HL-60 (cell line): ENCODE measurements at regions not wholly inside any gene's neighbourhood (a gene's known extent, or its start where the extent isn't known, plus 50 kb on each side); places are given as distances from the start of the nearest gene placed in this dataset.
"Not testable (repeated sequence)": the region's sequence is repeated elsewhere in the genome, so short reads cannot be mapped to it uniquely, and the experiment has no call there.

Experiments
- DNase-seq, 2 experiments: peaks; one replicate each; pipeline ENCODE4 v3.0.0-alpha.2; 2010 to 2020; ENCODE audit warnings: low read depth in 1 of 2, low spot score in 1 of 2
- H3K27ac ChIP-seq: fragments of 250-450 bp; sonication (Bioruptor Pico); replicated peaks from 2 replicates; pipeline ENCODE4 v1.5.1; 2020; ENCODE audit warnings: mild to moderate bottlenecking, moderate library complexity
- H3K27me3 ChIP-seq: fragments of 250-450 bp; sonication (Bioruptor Pico); 2 replicates; pipeline ENCODE4 v1.5.1; 2021; ENCODE audit warnings: mild to moderate bottlenecking, moderate library complexity; ENCODE audit not compliant: insufficient read depth, poor library complexity, severe bottlenecking
- H3K4me3 ChIP-seq: replicated peaks from 2 replicates; pipeline ENCODE4 v1.5.1; 2011; ENCODE audit warnings: mild to moderate bottlenecking, control low read depth, low read length; ENCODE audit not compliant: insufficient read depth
- GABPA ChIP-seq: IDR thresholded peaks from 2 replicates; pipeline ENCODE4 v1.6.1; 2012; ENCODE audit warnings: low read depth
- POLR2AphosphoS5 ChIP-seq: IDR thresholded peaks from 2 replicates; pipeline ENCODE4 v1.6.1; 2012; ENCODE audit warnings: low read depth
- SPI1 ChIP-seq: IDR thresholded peaks from 2 replicates; pipeline ENCODE4 v1.6.1; 2012; ENCODE audit warnings: low read depth, mild to moderate bottlenecking, borderline replicate concordance
- TF ChIP-seq, protein P1 (sequence below): IDR thresholded peaks from one replicate; pipeline ENCODE4 v1.5.1; 2011; ENCODE audit warnings: low read length, control low read depth, inconsistent platforms; ENCODE audit not compliant: insufficient read depth
- TF ChIP-seq, protein P2 (sequence below): IDR thresholded peaks from 2 replicates; pipeline ENCODE4 v1.6.1; 2012; ENCODE audit warnings: low read depth; ENCODE audit not compliant: insufficient replicate concordance

DNA sequence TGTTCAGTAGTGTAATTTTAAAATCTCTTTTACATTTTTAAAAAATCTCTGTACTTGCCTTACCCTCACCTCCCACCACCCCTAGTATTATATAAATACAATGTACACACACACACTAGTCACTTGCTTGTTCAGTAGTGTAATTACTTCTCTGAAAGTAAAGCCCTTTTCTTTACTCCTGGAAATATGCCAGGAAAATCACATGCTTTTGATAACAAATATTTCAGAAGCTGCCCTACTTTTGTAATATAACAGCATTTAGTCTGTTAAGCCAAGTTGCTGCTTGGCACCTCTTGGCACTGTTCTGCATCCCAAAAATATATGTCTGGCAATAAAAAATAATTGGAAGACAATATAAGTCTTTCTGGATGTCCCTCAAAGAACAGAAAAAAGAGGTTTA is 172.8 kb upstream of the APOOL start:
- DNase-seq = no peak
- H3K27me3 ChIP-seq = no peaks in the 10 kb centered on the region
- H3K4me3 ChIP-seq = no peak overlapping the region
- TF ChIP-seq, protein P1, sequence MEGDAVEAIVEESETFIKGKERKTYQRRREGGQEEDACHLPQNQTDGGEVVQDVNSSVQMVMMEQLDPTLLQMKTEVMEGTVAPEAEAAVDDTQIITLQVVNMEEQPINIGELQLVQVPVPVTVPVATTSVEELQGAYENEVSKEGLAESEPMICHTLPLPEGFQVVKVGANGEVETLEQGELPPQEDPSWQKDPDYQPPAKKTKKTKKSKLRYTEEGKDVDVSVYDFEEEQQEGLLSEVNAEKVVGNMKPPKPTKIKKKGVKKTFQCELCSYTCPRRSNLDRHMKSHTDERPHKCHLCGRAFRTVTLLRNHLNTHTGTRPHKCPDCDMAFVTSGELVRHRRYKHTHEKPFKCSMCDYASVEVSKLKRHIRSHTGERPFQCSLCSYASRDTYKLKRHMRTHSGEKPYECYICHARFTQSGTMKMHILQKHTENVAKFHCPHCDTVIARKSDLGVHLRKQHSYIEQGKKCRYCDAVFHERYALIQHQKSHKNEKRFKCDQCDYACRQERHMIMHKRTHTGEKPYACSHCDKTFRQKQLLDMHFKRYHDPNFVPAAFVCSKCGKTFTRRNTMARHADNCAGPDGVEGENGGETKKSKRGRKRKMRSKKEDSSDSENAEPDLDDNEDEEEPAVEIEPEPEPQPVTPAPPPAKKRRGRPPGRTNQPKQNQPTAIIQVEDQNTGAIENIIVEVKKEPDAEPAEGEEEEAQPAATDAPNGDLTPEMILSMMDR = no peak
- TF ChIP-seq GABPA (no peak), SPI1 (no peak), POLR2AphosphoS5 (no peak)
- TF ChIP-seq, protein P2, sequence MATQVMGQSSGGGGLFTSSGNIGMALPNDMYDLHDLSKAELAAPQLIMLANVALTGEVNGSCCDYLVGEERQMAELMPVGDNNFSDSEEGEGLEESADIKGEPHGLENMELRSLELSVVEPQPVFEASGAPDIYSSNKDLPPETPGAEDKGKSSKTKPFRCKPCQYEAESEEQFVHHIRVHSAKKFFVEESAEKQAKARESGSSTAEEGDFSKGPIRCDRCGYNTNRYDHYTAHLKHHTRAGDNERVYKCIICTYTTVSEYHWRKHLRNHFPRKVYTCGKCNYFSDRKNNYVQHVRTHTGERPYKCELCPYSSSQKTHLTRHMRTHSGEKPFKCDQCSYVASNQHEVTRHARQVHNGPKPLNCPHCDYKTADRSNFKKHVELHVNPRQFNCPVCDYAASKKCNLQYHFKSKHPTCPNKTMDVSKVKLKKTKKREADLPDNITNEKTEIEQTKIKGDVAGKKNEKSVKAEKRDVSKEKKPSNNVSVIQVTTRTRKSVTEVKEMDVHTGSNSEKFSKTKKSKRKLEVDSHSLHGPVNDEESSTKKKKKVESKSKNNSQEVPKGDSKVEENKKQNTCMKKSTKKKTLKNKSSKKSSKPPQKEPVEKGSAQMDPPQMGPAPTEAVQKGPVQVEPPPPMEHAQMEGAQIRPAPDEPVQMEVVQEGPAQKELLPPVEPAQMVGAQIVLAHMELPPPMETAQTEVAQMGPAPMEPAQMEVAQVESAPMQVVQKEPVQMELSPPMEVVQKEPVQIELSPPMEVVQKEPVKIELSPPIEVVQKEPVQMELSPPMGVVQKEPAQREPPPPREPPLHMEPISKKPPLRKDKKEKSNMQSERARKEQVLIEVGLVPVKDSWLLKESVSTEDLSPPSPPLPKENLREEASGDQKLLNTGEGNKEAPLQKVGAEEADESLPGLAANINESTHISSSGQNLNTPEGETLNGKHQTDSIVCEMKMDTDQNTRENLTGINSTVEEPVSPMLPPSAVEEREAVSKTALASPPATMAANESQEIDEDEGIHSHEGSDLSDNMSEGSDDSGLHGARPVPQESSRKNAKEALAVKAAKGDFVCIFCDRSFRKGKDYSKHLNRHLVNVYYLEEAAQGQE = no peak
- no peak overlapping the region for H3K27ac ChIP-seq

DNA sequence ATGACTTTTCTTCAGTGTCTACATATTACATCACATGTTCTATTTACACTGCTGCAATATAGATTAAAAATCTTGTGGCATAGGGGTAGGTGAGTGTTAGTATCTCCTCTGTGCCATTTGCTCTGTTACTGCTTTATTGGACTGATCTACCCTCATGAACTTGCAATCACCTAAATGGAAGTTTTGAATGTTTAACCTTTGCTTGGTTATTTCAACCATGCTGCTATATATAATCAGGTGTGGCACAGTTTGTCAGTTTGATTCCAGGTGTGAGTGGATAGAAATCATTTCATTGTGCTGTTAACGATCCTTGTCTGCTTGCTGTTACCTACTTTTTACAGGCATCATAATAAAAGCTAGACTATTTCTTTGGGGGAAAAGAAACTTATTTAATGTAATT is 157.1 kb upstream of the APOOL start:
- not testable (repeated sequence) for H3K4me3 ChIP-seq, H3K27ac ChIP-seq, DNase-seq, H3K27me3 ChIP-seq

DNA sequence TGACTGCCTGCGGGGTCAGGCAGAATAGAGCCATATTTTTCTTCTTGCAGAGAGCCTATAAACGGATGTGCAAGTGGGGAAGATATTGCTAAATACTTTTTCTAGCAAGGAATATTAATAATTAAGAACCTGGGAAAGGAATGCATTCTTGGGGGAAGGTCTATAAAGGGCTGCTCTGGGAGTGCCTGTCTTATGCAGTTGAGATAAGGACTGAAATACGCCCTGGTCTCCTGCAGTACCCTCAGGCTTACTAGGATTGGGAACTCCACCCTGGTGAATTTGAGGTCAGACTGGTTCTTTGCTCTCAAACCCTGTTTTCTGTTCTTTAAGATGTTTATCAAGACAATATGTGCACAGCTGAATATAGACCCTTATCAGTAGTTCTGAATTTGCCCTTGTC is 152.5 kb upstream of the APOOL start:
- not testable (repeated sequence) for H3K27ac ChIP-seq, H3K27me3 ChIP-seq, DNase-seq, H3K4me3 ChIP-seq

DNA sequence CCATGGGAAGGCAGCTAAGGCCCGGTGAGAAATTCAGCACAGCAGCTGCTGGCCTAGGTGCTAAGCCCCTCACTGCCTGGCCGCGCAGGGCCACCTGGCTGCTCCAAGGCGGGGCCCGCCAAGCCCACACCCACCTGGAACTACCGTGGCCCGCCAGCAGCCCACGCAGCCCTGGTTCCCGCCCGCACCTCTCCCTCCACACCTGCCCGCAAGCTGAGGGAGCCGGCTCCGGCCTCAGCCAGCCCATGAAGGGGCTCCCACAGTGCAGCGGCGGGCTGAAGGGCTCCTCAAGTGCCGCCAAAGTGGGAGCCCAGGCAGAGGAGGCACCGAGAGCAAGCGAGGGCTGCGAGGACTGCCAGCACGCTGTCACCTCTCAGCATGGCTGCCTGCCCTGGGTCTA is 146.9 kb upstream of the APOOL start:
- H3K27me3 ChIP-seq, DNase-seq, H3K27ac ChIP-seq, H3K4me3 ChIP-seq: not testable (repeated sequence)

DNA sequence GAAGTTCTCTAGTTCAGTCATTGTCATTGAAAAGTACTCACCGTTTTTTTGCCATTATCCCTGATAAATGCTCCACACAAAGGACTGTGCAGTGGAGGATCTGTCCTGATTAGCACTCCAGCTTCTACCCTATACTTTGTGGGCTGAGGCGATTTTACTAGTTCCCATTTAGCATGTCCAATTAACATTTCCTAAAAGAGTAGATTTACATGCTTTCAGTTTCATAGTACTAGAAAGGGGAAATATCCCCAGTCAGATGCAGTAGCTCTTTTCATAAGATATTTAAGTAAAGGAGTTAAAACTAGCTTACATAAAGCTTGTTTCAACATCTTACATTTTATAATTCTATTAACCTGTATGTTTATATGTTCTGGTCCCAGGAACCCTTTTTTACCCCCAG is 144.9 kb upstream of the APOOL start:
- H3K27ac ChIP-seq, H3K4me3 ChIP-seq, DNase-seq, H3K27me3 ChIP-seq: not testable (repeated sequence)

DNA sequence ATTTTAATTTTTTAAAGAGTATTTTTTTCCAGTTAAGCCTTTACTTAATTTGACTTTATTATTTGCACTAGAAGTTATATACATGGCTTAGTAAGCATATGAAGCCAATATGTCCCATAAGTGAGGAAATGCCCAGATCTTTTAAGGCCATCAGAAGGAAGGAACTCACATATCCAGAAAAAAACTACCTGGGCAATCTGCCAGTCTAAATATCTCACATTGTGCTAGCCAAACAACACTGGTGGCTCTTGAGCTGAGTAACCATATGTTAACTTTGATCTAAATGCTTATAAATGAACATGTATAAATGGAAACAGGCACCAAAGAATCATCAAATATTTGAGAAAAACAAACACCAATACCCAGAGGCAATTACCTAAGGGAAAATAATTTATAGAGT is 138.6 kb upstream of the APOOL start:
- Histone ChIP-seq H3K27ac (no peak overlapping the region), H3K4me3 (no peak overlapping the region), H3K27me3 (no peaks in the 10 kb centered on the region)
- no peak for TF ChIP-seq GABPA
- TF ChIP-seq POLR2AphosphoS5 = no peak
- TF ChIP-seq, protein P1 = no peak
- no peak for TF ChIP-seq SPI1
- TF ChIP-seq, protein P2 = no peak
- no peak for DNase-seq

DNA sequence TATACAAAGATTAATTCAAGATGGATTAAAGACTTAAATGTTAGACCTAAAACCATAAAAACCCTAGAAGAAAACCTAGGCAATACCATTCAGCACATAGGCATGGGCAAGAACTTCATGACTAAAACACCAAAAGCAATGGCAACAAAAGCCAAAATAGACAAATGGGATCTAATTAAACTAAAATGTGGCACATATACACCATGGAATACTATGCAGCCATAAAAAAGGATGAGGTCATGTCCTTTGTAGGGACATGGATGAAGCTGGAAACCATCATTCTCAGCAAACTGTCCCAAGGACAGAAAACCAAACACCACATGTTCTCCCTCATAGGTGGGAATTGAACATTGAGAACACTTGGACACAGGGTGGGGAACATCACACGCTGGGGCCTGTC is 133.4 kb upstream of the APOOL start:
- not testable (repeated sequence) for H3K27me3 ChIP-seq, H3K4me3 ChIP-seq, DNase-seq, H3K27ac ChIP-seq

DNA sequence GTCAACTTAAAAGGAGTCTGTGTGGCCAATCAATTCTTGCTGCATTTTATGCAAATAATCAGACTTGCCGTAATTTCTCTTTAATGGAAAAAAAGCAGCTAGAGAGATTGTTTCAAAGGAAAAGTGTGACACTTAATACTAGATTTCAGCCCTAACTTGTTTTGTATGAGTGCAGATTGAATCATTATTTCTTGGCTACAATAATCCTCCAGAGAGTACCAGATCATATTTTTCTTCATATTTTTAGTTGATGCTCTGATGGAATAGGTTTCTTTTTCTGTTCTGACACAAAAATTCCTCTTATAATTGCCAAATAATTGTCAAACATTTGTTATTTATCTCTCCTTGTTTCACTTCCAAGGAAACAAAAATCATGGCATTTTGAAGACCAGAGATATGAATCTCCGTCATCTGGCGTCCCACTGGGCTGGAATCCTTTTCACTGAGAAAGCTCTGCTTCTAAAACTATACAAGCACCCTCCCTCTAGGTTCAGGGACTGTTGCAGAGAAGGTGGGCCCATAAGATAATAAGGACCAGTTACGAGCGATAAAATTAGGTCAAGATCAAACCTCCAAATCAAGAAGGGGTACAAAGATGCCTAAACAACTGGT is 131.4 kb upstream of the APOOL start:
- H3K4me3 ChIP-seq, H3K27me3 ChIP-seq, H3K27ac ChIP-seq, DNase-seq: not testable (repeated sequence)
